GM18870 (cell line): ENCODE measurements at regions not wholly inside any gene's neighbourhood (a gene's known extent, or its start where the extent isn't known, plus 50 kb on each side); places are given as distances from the start of the nearest gene placed in this dataset.

Source experiments
- ATAC-seq: cut with Tn5 transposase; IDR thresholded peaks from one replicate; pipeline ENCODE4 v1.9.1; 2021; ENCODE audit warnings: moderate library complexity; ENCODE audit not compliant: unreplicated experiment

DNA sequence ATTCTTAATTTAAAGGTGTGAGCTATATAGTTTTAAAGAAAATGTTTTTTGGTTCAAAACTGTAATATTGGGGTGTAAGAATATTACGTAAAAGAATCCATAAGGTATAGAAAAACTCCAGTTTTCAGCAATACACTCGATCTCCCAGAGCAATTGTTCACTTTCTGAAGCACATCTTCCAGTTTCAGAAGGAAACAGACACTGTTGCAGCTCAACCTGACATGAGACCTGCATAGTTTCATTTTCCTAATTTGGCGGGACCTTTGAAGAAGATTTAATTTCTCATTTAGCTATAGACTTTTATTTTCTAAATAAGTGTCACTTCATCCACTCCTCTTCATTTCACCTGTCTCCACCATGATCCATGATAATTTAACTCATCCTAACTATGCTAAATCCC, 281.5 kb downstream of the HTR1B start:
- ATAC-seq = no peak

GRCh38 chr6:77180326-77180725, 283.0 kb downstream of the HTR1B start:
- no peak for ATAC-seq

- no peak for ATAC-seq
Observed at GRCh38 chr6:77178821-77179220, 284.5 kb downstream of the HTR1B start.

- no peak for ATAC-seq
Observed at GRCh38 chr6:77177470-77177869, 285.8 kb downstream of the HTR1B start.

GRCh38 chr6:77173472-77174074, 289.7 kb downstream of the HTR1B start:
- ATAC-seq = no peak

DNA sequence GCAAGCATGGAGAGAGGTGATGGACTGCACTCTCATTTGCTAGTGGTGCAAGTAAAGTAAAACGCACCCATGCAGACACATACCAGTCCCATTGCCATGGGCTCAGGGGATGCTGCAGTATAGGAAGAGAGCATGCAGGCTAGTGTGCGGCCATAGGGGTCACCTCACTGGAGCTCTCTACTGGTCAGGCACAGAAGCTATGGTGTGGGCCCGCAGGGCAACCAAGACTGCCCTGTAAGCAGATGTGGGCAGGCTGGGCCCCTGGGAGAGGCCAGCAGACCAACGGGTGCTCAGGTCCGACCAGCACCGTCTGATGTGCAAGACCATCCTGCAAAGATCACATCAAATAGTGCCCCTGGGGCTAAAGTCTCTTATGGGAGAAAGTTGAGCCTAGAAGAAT, 290.7 kb downstream of the HTR1B start:
- no peak for ATAC-seq

GRCh38 chr6:77159730-77160129, 303.6 kb downstream of the HTR1B start:
- ATAC-seq = no peak

DNA sequence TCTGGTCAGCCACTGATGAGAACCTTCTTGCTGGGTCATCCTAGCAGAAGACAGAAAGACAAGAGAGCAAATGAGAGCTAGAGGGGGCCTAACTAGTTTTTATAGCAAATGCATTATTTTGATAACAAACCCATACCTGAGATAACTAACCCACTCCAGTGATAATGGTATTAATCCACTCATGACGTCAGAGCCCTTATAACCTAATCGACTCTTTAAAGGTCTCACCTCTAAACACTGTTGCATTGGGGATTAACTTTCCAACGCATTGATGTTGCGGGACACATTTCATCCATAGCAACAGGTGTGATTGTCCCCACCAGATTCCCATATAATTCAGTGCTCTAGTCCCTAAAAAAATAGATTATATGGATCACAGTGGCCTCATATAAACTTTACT, 312.1 kb downstream of the HTR1B start:
- ATAC-seq = no peak

DNA sequence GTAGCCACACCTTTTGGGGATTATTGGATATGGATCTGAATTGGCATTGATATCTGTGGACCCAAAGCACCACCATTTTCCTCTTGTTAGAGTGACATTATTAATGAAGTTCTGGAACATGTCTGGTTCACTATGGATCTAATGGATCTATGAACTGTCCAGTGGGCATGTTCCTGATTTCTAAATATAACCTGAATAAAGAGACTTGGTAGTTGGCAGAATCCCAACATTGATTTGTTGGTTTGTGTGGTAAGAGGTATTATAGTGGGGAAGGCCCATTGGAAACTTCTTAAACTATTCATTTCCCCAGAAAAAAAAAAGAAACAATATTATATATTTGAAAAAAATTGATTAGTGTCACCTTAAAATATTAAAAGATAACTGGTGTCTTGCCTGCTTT, 312.6 kb downstream of the HTR1B start:
- ATAC-seq = no peak

- ATAC-seq = no peak
Observed at GRCh38 chr6:77145244-77145643, 318.0 kb downstream of the HTR1B start.

GRCh38 chr6:77143659-77144447, 319.4 kb downstream of the HTR1B start:
- no peak for ATAC-seq

GRCh38 chr6:77136086-77136485, 327.2 kb downstream of the HTR1B start:
- no peak for ATAC-seq

DNA sequence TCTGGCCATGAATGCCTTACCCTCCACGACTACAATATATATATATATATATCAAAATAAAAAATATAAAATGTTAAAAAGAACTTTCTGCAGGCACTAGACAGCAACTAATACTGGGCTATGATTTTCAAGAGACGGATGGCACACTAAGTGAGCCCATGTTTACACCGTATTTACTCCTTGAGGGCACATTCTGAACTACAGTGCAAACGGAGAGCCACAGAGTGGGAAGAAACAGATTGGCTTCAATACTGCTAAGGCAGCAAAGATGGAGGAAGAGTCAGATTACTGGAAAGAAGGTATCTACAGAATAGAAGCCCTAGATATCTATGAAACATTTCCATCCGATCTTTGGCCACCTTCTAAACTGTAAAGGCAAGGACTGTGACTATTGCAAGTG, 330.3 kb downstream of the HTR1B start:
- ATAC-seq = no peak

GRCh38 chr6:77131426-77131825, 331.9 kb downstream of the HTR1B start:
- no peak for ATAC-seq

GRCh38 chr6:77124604-77125003, 338.7 kb downstream of the HTR1B start:
- ATAC-seq = no peak

DNA sequence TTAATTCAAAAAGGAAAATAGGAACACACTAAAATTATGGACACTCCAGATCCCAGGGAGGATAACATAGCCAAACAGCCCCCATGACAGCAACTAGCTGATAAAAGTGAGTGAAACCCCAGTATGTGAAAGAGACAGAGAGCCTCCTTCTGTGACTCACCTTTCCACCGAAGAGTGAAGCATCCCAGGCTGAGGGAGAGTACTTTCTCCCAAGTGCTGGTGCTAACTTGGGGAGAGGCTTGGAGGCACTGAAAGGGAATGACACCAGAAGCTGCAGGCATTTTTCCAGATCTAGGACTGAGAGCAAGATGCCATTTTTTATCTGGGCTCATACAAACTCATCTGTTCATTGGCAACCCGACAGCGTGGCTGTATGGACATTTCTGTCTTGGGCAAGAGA, 339.8 kb downstream of the HTR1B start:
- no peak for ATAC-seq

DNA sequence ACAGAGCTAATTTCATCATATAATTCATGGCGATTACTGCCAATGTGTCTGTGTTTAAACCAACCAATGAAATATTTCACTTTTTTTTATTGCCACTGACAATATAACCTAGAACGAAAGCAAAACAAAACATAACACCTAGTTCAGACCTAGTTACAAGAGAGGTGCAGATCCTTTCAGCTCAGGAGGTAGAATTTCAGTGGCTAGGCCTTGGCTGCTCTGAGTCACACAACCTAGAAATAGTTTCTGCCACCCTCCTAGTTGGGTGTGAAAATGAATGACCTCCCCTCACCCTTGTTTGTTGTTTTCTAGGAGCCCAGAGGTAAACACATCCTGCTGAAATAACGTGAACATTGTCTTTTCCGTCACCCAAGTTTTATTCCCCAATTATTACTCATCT, 356.3 kb downstream of the HTR1B start:
- ATAC-seq = peak; percentile 81

DNA sequence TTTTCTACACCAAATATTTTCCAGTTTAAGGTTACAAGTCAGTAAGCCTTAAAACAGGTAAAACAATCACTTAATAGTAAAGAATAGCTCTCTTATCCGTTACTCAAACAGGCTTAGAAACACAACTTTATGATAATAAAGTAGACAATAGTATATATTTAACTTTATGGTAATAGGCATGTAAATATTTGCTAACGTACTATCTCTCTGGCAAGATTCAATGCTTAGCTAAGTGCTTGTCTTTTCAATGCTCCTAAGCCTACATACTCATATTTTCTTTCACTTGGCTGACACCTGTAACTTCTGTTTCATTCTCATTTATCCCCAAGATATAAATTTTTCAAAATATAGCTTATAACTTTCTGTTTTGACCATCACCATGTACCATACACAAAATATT, 358.2 kb downstream of the HTR1B start:
- no peak for ATAC-seq

GRCh38 chr6:77097940-77098339, 365.4 kb downstream of the HTR1B start:
- no peak for ATAC-seq

DNA sequence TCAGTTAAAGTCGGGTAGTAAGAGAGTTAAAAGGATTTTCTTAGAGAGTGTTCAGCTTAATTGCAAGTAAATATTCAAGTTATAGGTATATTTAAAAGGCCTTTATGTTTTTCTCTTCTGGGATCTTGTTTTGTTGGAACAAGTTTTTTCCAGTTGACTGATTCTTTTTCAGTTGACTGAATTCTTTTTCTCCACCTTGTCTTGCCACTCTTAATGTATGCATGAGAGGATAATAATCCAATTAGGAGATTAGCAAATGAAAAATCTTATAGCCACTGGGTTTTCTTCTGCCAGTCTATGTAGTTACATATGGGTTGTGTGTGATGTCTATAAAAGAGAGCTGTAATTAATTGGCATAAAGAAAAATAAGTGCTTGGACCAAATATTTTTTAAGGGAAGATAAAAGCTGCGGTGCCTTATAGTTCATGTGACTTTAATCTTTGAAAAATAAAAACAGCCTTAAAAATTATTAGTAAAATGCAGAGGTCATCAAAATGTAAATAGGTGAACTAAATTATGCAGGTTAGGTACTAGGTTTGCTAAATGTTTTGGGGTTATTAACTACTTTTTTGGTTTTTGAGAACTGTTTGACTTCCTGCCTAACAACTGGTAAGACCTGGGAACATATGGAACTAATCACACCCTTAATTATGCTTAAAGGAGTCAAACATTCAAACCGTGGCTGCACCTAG, 367.2 kb downstream of the HTR1B start:
- no peak for ATAC-seq

DNA sequence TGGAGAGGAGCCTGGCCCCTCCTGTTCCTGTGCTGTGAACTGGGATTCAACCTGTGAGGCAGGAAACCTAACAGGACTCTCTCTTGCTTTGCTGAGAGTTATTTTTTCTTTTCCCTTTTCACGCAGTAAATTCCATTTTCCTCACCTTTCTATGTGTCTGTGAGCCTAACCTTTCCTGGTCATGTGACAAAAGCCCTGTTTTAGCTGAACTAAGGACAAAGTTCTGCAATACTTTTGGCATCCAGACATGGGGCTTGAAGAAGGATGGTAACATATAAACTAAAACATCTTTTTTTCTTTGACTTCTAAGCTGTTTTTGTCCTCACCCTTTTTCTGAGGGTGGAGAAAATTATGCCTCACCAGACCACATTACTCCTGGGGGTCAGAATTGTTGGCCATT, 368.5 kb downstream of the HTR1B start:
- ATAC-seq = no peak

DNA sequence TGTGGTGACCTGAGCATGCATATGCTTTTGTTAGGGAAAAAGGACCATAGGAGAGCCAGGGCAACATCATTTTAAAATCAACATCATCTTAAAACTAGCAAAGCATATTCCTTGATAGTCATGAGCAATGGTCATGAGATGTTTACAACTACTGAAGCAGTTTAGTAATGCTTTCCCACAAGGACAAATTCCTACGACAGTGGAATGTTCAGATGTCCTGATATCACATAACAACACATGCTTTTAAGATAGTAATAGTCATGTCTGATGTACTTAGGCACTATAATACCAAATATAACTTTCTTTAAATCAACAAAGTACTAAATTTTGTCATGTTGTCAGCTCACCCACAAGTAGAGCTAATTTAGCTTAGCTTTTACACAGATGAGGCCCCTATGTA, 370.3 kb downstream of the HTR1B start:
- ATAC-seq = no peak
